ENCODE measurements at regions not wholly inside any gene's neighbourhood (a gene's known extent, or its start where the extent isn't known, plus 50 kb on each side); places are given as distances from the start of the nearest gene placed in this dataset.

DNA sequence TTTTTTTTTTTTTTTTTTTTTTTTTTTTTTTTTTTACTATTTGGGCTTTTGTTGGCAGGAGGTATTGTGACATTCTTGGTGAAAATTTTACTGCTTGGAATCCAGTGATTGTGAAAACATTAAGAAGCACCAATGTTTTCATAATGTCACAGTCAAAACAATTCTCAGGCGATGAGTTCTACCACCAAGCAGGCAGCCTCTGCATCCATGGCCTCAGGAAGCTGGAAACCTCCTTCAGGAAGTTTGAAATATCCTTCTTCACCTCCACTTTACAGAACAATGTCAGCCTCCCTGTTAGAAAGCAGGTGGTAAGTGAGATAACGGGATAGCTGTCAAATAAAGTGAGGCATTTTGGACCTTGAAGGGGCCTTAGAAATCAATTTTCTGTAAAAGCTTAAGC is 98.3 kb downstream of the MEX3B start (continued):
- peak; percentile 59; the same call in 1 of the 2 replicates for TF ChIP-seq SMARCA4 (IDR thresholded peaks at IDR 0.05)
- TF ChIP-seq ZNF384 (IDR thresholded peaks at IDR 0.05; ENCODE audit: low read depth, low read length) = peak; percentile 45; the same call in 1 of the 2 replicates
- no peak for TF ChIP-seq ZNF143 (CRISPR knock-in tag; IDR thresholded peaks at IDR 0.05)
- TF ChIP-seq DDX20 (tag; IDR thresholded peaks at IDR 0.05; ENCODE audit: low read depth) = no peak
- TF ChIP-seq, protein P1, sequence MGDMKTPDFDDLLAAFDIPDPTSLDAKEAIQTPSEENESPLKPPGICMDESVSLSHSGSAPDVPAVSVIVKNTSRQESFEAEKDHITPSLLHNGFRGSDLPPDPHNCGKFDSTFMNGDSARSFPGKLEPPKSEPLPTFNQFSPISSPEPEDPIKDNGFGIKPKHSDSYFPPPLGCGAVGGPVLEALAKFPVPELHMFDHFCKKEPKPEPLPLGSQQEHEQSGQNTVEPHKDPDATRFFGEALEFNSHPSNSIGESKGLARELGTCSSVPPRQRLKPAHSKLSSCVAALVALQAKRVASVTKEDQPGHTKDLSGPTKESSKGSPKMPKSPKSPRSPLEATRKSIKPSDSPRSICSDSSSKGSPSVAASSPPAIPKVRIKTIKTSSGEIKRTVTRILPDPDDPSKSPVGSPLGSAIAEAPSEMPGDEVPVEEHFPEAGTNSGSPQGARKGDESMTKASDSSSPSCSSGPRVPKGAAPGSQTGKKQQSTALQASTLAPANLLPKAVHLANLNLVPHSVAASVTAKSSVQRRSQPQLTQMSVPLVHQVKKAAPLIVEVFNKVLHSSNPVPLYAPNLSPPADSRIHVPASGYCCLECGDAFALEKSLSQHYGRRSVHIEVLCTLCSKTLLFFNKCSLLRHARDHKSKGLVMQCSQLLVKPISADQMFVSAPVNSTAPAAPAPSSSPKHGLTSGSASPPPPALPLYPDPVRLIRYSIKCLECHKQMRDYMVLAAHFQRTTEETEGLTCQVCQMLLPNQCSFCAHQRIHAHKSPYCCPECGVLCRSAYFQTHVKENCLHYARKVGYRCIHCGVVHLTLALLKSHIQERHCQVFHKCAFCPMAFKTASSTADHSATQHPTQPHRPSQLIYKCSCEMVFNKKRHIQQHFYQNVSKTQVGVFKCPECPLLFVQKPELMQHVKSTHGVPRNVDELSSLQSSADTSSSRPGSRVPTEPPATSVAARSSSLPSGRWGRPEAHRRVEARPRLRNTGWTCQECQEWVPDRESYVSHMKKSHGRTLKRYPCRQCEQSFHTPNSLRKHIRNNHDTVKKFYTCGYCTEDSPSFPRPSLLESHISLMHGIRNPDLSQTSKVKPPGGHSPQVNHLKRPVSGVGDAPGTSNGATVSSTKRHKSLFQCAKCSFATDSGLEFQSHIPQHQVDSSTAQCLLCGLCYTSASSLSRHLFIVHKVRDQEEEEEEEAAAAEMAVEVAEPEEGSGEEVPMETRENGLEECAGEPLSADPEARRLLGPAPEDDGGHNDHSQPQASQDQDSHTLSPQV (IDR thresholded peaks at IDR 0.05) = peak; percentile 34; the same call in 1 of the 2 replicates

DNA sequence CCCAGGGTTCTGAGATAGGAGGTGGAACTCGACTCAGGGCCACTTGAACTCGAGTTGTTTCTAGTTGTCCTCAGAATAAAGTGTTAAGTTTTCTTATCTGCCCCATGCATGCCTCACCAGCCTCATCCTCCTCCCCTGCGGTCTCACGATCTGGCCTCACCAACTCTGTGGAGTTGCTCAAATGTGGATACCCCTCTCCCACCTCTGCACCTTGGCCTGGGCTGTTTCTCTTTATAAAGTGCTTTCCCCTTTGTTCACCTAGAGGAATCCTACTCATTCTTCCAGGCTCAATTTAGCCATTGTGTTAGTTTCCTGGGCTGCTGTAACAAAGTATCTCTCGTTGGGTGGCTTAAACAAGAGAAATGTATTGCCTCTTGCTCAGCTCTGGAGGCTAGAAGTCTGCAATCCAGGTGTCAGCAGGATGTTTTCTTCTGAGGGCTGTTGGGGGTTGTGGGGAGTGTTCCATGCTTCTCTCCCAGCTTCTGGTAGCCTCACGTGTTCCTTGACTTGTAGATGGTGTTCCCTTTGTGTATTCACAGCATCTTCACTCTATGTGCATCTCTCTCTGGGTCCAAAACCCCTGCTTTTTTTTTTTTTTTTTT is 100.7 kb downstream of the MEX3B start:
- ATAC-seq = peak; percentile 83
- H3K9me1 ChIP-seq (ENCODE audit: control insufficient read depth, insufficient read depth, low read length) = no peaks in the 10 kb centered on the region
- CTCF ChIA-PET (ENCODE audit: low intra/inter-chr PET ratio) = no interaction called here
- H3K9ac ChIP-seq (ENCODE audit: insufficient read depth in 1 of 2, low read depth in 2 of 2, low read length in 2 of 2) = peak overlapping the region in 1 of 2 experiments; percentile 1; a peak in 2 of 4 replicates
- POLR2A ChIA-PET = interaction anchor here (1.0 to 1.7 kb wide), 3 partner anchors 9 to 140 kb away, joined by 3 read pairs; no protein-coding TSS in a partner anchor
- peak; percentile 89 for FAIRE-seq
- no peaks in the 10 kb centered on the region for H3K36me3 ChIP-seq (ENCODE audit: control insufficient read depth, insufficient read depth, low read length)
- intact Hi-C loops (cut with micrococcal nuclease) = loop anchor here (5.0 kb wide), 1 partner anchor 72 kb away; no protein-coding TSS in a partner anchor
- no peaks in the 10 kb centered on the region for H4K20me1 ChIP-seq (replicated peaks; ENCODE audit: control insufficient read depth, insufficient read depth, low read length)
- no TSS peak for BruUV-seq (replicated peaks)
- no peaks in the 10 kb centered on the region for H3K79me2 ChIP-seq (ENCODE audit: control insufficient read depth, insufficient read depth, low read length)
- peak; percentile 77 to 93 (median 82) for DNase-seq (ENCODE audit: extremely low read depth in 1 of 4, low spot score in 3 of 4)
- in situ Hi-C loops (cut with MboI) = no loop called here
- H3K9me3 ChIP-seq (replicated peaks; ENCODE audit: control insufficient read depth, insufficient read depth, low read depth, low read length) = no peaks in the 10 kb centered on the region
- peak overlapping the region; percentile 71 for H3K27ac ChIP-seq (ENCODE audit: extremely low read depth, low read depth, low read length)
- peaks cover 43 to 80% of the 10 kb centered on the region in 2 experiments for H3K4me1 ChIP-seq (replicated peaks in 1 of 2; ENCODE audit: control insufficient read depth in 2 of 2, insufficient read depth in 2 of 2, low read length in 2 of 2)
- H3K4me2 ChIP-seq (ENCODE audit: insufficient read depth, low read length) = peak overlapping the region; percentile 54
- H3K4me3 ChIP-seq = no peak overlapping the region
- H2AFZ ChIP-seq (ENCODE audit: low read depth, low read length) = peak overlapping the region; percentile 57
- WGBS (ENCODE audit: insufficient coverage, low coverage, missing lambda C conversion rate) = 0% methylated on average over 6 of the region's 6 CpGs
- H3K27me3 ChIP-seq (ENCODE audit: control insufficient read depth in 2 of 2, insufficient read depth in 2 of 2, low read length in 2 of 2) = no peaks in the 10 kb centered on the region
- TF ChIP-seq POLR2G (IDR thresholded peaks at IDR 0.05; ENCODE audit: low read depth, low read length) (no peak), U2AF1 (optimal IDR thresholded peaks at IDR 0.05; ENCODE audit: low read depth, low read length) (no peak), RBM39 (optimal IDR thresholded peaks at IDR 0.05; ENCODE audit: low read depth, low read length) (no peak), ESRRB (CRISPR knock-in tag; IDR thresholded peaks at IDR 0.05; ENCODE audit: borderline replicate concordance) (no peak), DPF2 (IDR thresholded peaks at IDR 0.05) (peak; percentile 95), DIDO1 (tag; IDR thresholded peaks at IDR 0.05; ENCODE audit: low read depth) (no peak), POLR3A (IDR thresholded peaks at IDR 0.05; ENCODE audit: borderline replicate concordance, extremely low read depth, insufficient read depth, insufficient read length) (no peak)
- TF ChIP-seq, protein P2, sequence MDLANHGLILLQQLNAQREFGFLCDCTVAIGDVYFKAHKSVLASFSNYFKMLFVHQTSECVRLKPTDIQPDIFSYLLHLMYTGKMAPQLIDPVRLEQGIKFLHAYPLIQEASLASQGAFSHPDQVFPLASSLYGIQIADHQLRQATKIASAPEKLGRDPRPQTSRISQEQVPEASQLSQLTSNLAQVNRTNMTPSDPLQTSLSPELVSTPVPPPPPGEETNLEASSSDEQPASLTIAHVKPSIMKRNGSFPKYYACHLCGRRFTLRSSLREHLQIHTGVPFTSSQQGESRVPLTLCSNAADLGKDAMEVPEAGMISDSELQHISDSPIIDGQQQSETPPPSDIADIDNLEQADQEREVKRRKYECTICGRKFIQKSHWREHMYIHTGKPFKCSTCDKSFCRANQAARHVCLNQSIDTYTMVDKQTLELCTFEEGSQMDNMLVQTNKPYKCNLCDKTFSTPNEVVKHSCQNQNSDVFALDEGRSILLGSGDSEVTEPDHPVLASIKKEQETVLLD (IDR thresholded peaks at IDR 0.05) = peak; percentile 68; the same call in 1 of the 2 replicates
- TF ChIP-seq, protein P3, sequence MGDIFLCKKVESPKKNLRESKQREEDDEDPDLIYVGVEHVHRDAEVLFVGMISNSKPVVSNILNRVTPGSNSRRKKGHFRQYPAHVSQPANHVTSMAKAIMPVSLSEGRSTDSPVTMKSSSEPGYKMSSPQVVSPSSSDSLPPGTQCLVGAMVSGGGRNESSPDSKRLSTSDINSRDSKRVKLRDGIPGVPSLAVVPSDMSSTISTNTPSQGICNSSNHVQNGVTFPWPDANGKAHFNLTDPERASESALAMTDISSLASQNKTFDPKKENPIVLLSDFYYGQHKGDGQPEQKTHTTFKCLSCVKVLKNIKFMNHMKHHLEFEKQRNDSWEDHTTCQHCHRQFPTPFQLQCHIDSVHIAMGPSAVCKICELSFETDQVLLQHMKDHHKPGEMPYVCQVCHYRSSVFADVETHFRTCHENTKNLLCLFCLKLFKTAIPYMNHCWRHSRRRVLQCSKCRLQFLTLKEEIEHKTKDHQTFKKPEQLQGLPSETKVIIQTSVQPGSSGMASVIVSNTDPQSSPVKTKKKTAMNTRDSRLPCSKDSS (IDR thresholded peaks at IDR 0.05; ENCODE audit: low read depth, partially characterized antibody) = no peak
